ENCODE measurements at regions not wholly inside any gene's neighbourhood (a gene's known extent, or its start where the extent isn't known, plus 50 kb on each side); places are given as distances from the start of the nearest gene placed in this dataset.

- ATAC-seq (ENCODE audit: low read depth in 2 of 2) (no peak), DNase-seq (no peak)
- Mint-ChIP-seq H3K27me3 (no peaks in the 10 kb centered on the region), H3K4me1 (no peaks in the 10 kb centered on the region), H3K4me3 (no peak overlapping the region), H3K36me3 (no peaks in the 10 kb centered on the region), H3K27ac (no peak overlapping the region), H3K9me3 (peaks cover 0 to 18% (median 12%) of the 10 kb centered on the region in 7 donors)
- H3K4me3 ChIP-seq (ENCODE audit: low read depth, low read length): no peak overlapping the region
- H3K27me3 ChIP-seq (ENCODE audit: control insufficient read depth, insufficient read depth, low read length): no peaks in the 10 kb centered on the region
- H3K36me3 ChIP-seq (ENCODE audit: control insufficient read depth, insufficient read depth, low read length): no peaks in the 10 kb centered on the region
- no peaks in the 10 kb centered on the region for H3K4me1 ChIP-seq (ENCODE audit: control insufficient read depth, insufficient read depth, low read length, poor library complexity, severe bottlenecking)
- no peak overlapping the region for H3K27ac ChIP-seq (ENCODE audit: insufficient read depth, low read length, poor library complexity, severe bottlenecking)
- H3K9me3 ChIP-seq (ENCODE audit: control insufficient read depth in 2 of 2, low read length in 2 of 2): peaks cover 0 to 4% of the 10 kb centered on the region in 2 experiments
Observed at GRCh38 chr2:4151521-4151920, 448.1 kb downstream of the DCDC2C start.

- Histone ChIP-seq H3K27ac (ENCODE audit: insufficient read depth, low read length, poor library complexity, severe bottlenecking) (no peak overlapping the region), H3K36me3 (ENCODE audit: control insufficient read depth, insufficient read depth, low read length) (no peaks in the 10 kb centered on the region), H3K27me3 (ENCODE audit: control insufficient read depth, insufficient read depth, low read length) (no peaks in the 10 kb centered on the region), H3K4me3 (ENCODE audit: low read depth, low read length) (no peak overlapping the region), H3K4me1 (ENCODE audit: control insufficient read depth, insufficient read depth, low read length, poor library complexity, severe bottlenecking) (no peaks in the 10 kb centered on the region), H3K9me3 (ENCODE audit: control insufficient read depth in 2 of 2, low read length in 2 of 2) (peaks cover 0 to 7% of the 10 kb centered on the region in 2 experiments)
- Mint-ChIP-seq H3K36me3 (no peaks in the 10 kb centered on the region), H3K4me3 (peak overlapping the region in 1 of 4 donors; percentile 15), H3K27me3 (no peaks in the 10 kb centered on the region), H3K27ac (no peak overlapping the region), H3K4me1 (no peaks in the 10 kb centered on the region), H3K9me3 (peaks cover 0 to 19% (median 12%) of the 10 kb centered on the region in 7 donors)
- ATAC-seq (ENCODE audit: low read depth in 2 of 2) (no peak), DNase-seq (no peak)
Observed at GRCh38 chr2:4152051-4152450, 448.7 kb downstream of the DCDC2C start.

DNA sequence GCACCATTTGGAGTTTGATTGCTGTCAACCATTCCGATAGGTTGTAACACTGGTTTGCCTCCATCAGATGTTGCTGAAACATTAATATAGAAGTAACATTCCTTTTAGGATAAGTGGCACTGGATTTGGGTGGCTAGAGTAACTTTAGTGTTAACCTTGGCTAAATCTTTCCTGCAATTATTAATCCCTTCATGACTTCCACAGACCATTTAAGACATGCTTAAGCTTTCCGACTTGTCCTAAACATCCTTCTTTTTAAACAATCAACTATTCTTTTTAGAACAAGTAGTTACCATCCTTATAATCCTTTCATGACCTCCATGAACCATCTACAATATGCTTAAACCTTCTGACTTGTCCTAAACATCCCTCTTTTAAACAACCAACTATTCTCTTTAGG lies 465.5 kb downstream of the DCDC2C start:
- no peaks in the 10 kb centered on the region for H3K36me3 ChIP-seq (ENCODE audit: control insufficient read depth, insufficient read depth, low read length)
- Mint-ChIP-seq H3K4me3 (no peak overlapping the region), H3K27me3 (no peaks in the 10 kb centered on the region), H3K36me3 (peaks cover 4% of the 10 kb centered on the region), H3K27ac (no peak overlapping the region), H3K4me1 (no peaks in the 10 kb centered on the region), H3K9me3 (peaks cover 0 to 40% (median 17%) of the 10 kb centered on the region in 7 donors)
- H3K4me1 ChIP-seq (ENCODE audit: control insufficient read depth, insufficient read depth, low read length, poor library complexity, severe bottlenecking): no peaks in the 10 kb centered on the region
- H3K4me3 ChIP-seq (ENCODE audit: low read depth, low read length): no peak overlapping the region
- H3K9me3 ChIP-seq (ENCODE audit: control insufficient read depth in 2 of 2, low read length in 2 of 2): peaks cover 9 to 12% of the 10 kb centered on the region in 2 experiments
- DNase-seq (no peak), ATAC-seq (ENCODE audit: low read depth in 2 of 2) (no peak)
- no peak overlapping the region for H3K27ac ChIP-seq (ENCODE audit: insufficient read depth, low read length, poor library complexity, severe bottlenecking)
- no peaks in the 10 kb centered on the region for H3K27me3 ChIP-seq (ENCODE audit: control insufficient read depth, insufficient read depth, low read length)

DNA sequence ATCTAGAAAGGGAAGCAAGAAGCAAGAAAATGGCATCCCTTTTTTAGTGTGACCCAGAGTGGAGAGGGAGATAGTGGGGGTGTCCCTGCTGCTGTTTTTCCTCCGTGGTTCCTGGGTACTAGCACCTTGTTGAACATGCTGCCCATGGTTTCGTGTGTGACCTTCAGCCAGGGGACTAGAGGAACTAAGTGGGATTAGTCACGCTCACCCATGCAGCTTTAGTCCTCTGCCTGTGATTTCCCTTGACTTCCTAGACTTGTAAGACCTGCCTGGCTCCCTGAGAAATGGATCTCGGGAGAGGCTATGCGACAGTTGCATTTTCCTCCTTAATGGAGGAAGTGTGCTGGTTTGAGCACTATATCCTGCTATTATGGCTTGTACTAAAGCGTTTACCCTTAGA lies 471.4 kb downstream of the DCDC2C start:
- no peak for ATAC-seq (ENCODE audit: low read depth in 2 of 2)
- H3K36me3 Mint-ChIP-seq: peaks cover 4% of the 10 kb centered on the region

GRCh38 chr2:4175343-4175742 lies 472.0 kb downstream of the DCDC2C start:
- no peaks in the 10 kb centered on the region for H3K27me3 ChIP-seq (ENCODE audit: control insufficient read depth, insufficient read depth, low read length)
- peaks cover 11 to 33% of the 10 kb centered on the region in 2 experiments for H3K9me3 ChIP-seq (ENCODE audit: control insufficient read depth in 2 of 2, low read length in 2 of 2)
- H3K4me1 Mint-ChIP-seq: no peaks in the 10 kb centered on the region
- DNase-seq (no peak), ATAC-seq (ENCODE audit: low read depth in 2 of 2) (no peak)
- peaks cover 4% of the 10 kb centered on the region for H3K36me3 Mint-ChIP-seq
- H3K4me3 ChIP-seq (ENCODE audit: low read depth, low read length): no peak overlapping the region
- peaks cover 6 to 43% (median 12%) of the 10 kb centered on the region in 7 donors for H3K9me3 Mint-ChIP-seq
- H3K36me3 ChIP-seq (ENCODE audit: control insufficient read depth, insufficient read depth, low read length): no peaks in the 10 kb centered on the region
- no peak overlapping the region for H3K27ac Mint-ChIP-seq
- H3K4me1 ChIP-seq (ENCODE audit: control insufficient read depth, insufficient read depth, low read length, poor library complexity, severe bottlenecking): no peaks in the 10 kb centered on the region
- H3K4me3 Mint-ChIP-seq: no peak overlapping the region
- no peak overlapping the region for H3K27ac ChIP-seq (ENCODE audit: insufficient read depth, low read length, poor library complexity, severe bottlenecking)
- H3K27me3 Mint-ChIP-seq: no peaks in the 10 kb centered on the region

More for the DNA sequence above, 471.4 kb downstream of the DCDC2C start:
- Mint-ChIP-seq H3K9me3 (peaks cover 4 to 41% (median 11%) of the 10 kb centered on the region in 7 donors), H3K27me3 (no peaks in the 10 kb centered on the region), H3K27ac (no peak overlapping the region), H3K4me1 (no peaks in the 10 kb centered on the region), H3K4me3 (peak overlapping the region in 1 of 4 donors; percentile 2)
- no peaks in the 10 kb centered on the region for H3K27me3 ChIP-seq (ENCODE audit: control insufficient read depth, insufficient read depth, low read length)
- H3K9me3 ChIP-seq (ENCODE audit: control insufficient read depth in 2 of 2, low read length in 2 of 2): peaks cover 11 to 33% of the 10 kb centered on the region in 2 experiments
- no peak for DNase-seq
- no peaks in the 10 kb centered on the region for H3K4me1 ChIP-seq (ENCODE audit: control insufficient read depth, insufficient read depth, low read length, poor library complexity, severe bottlenecking)
- H3K36me3 ChIP-seq (ENCODE audit: control insufficient read depth, insufficient read depth, low read length): no peaks in the 10 kb centered on the region
- H3K4me3 ChIP-seq (ENCODE audit: low read depth, low read length): no peak overlapping the region
- no peak overlapping the region for H3K27ac ChIP-seq (ENCODE audit: insufficient read depth, low read length, poor library complexity, severe bottlenecking)

GRCh38 chr2:4180631-4181030 lies 477.3 kb downstream of the DCDC2C start:
- no peaks in the 10 kb centered on the region for H3K4me1 ChIP-seq (ENCODE audit: control insufficient read depth, insufficient read depth, low read length, poor library complexity, severe bottlenecking)
- ATAC-seq (ENCODE audit: low read depth in 2 of 2) (no peak), DNase-seq (no peak)
- peaks cover 2 to 32% (median 10%) of the 10 kb centered on the region in 7 donors for H3K9me3 Mint-ChIP-seq
- no peaks in the 10 kb centered on the region for H3K36me3 Mint-ChIP-seq
- H3K27ac ChIP-seq (ENCODE audit: insufficient read depth, low read length, poor library complexity, severe bottlenecking): no peak overlapping the region
- no peaks in the 10 kb centered on the region for H3K27me3 Mint-ChIP-seq
- no peaks in the 10 kb centered on the region for H3K36me3 ChIP-seq (ENCODE audit: control insufficient read depth, insufficient read depth, low read length)
- H3K4me1 Mint-ChIP-seq: no peaks in the 10 kb centered on the region
- no peak overlapping the region for H3K4me3 Mint-ChIP-seq
- H3K27me3 ChIP-seq (ENCODE audit: control insufficient read depth, insufficient read depth, low read length): no peaks in the 10 kb centered on the region
- H3K9me3 ChIP-seq (ENCODE audit: control insufficient read depth in 2 of 2, low read length in 2 of 2): peaks cover 0 to 19% of the 10 kb centered on the region in 2 experiments
- no peak overlapping the region for H3K27ac Mint-ChIP-seq
- no peak overlapping the region for H3K4me3 ChIP-seq (ENCODE audit: low read depth, low read length)

- no peaks in the 10 kb centered on the region for H3K27me3 Mint-ChIP-seq
Observed at GRCh38 chr2:4181062-4181461, 477.7 kb downstream of the DCDC2C start.

GRCh38 chr2:4188561-4188960 lies 485.2 kb downstream of the DCDC2C start:
- DNase-seq (no peak), ATAC-seq (ENCODE audit: low read depth in 2 of 2) (no peak)
- Mint-ChIP-seq H3K27ac (no peak overlapping the region), H3K36me3 (no peaks in the 10 kb centered on the region), H3K4me1 (no peaks in the 10 kb centered on the region), H3K4me3 (no peak overlapping the region), H3K27me3 (no peaks in the 10 kb centered on the region), H3K9me3 (peaks cover 5 to 21% (median 7%) of the 10 kb centered on the region in 7 donors)
- H3K27me3 ChIP-seq (ENCODE audit: control insufficient read depth, insufficient read depth, low read length): no peaks in the 10 kb centered on the region
- H3K9me3 ChIP-seq (ENCODE audit: control insufficient read depth in 2 of 2, low read length in 2 of 2): peaks cover 0 to 24% of the 10 kb centered on the region in 2 experiments
- H3K4me1 ChIP-seq (ENCODE audit: control insufficient read depth, insufficient read depth, low read length, poor library complexity, severe bottlenecking): no peaks in the 10 kb centered on the region
- no peaks in the 10 kb centered on the region for H3K36me3 ChIP-seq (ENCODE audit: control insufficient read depth, insufficient read depth, low read length)
- H3K27ac ChIP-seq (ENCODE audit: insufficient read depth, low read length, poor library complexity, severe bottlenecking): no peak overlapping the region
- no peak overlapping the region for H3K4me3 ChIP-seq (ENCODE audit: low read depth, low read length)

More at GRCh38 chr2:4181062-4181461, 477.7 kb downstream of the DCDC2C start:
- no peak for ATAC-seq (ENCODE audit: low read depth in 2 of 2)
- no peaks in the 10 kb centered on the region for H3K4me1 ChIP-seq (ENCODE audit: control insufficient read depth, insufficient read depth, low read length, poor library complexity, severe bottlenecking)
- H3K36me3 ChIP-seq (ENCODE audit: control insufficient read depth, insufficient read depth, low read length): no peaks in the 10 kb centered on the region
- no peaks in the 10 kb centered on the region for H3K27me3 ChIP-seq (ENCODE audit: control insufficient read depth, insufficient read depth, low read length)
- no peak overlapping the region for H3K4me3 ChIP-seq (ENCODE audit: low read depth, low read length)
- no peak for DNase-seq
- H3K36me3 Mint-ChIP-seq: no peaks in the 10 kb centered on the region
- H3K4me1 Mint-ChIP-seq: no peaks in the 10 kb centered on the region
- H3K27ac ChIP-seq (ENCODE audit: insufficient read depth, low read length, poor library complexity, severe bottlenecking): no peak overlapping the region
- H3K27ac Mint-ChIP-seq: no peak overlapping the region
- H3K9me3 ChIP-seq (ENCODE audit: control insufficient read depth in 2 of 2, low read length in 2 of 2): peaks cover 0 to 14% of the 10 kb centered on the region in 2 experiments
- H3K4me3 Mint-ChIP-seq: no peak overlapping the region
- peaks cover 1 to 30% (median 9%) of the 10 kb centered on the region in 7 donors for H3K9me3 Mint-ChIP-seq

All from CD4-positive, CD25-positive, alpha-beta regulatory T cell (primary cell).